Calu3 (cell line): ENCODE measurements at regions not wholly inside any gene's neighbourhood (a gene's known extent, or its start where the extent isn't known, plus 50 kb on each side); places are given as distances from the start of the nearest gene placed in this dataset.

ENCODE experiments used
- BruUV-seq: library from RNA; stranded (reverse); fragments of 400-500 nt; replicated peaks from 2 replicates; lab custom pipeline; 2021; lab: Mats Ljungman, UMichigan
- CTCF ChIA-PET: fragments of 300-600 bp; sonication (Branson Sonifier 250); formaldehyde crosslinking; loops from one replicate; lab custom pipeline; 2022; ENCODE audit warnings: antibody characterized with exemption; lab: Charles Lee
- DNase-seq: peaks from one replicate; pipeline ENCODE4 v3.0.0; 2022
- H3K27ac Mint-ChIP-seq: one replicate; pipeline ENCODE4 v1.8.0; 2022; ENCODE audit warnings: mixed read lengths; ENCODE audit not compliant: unreplicated experiment
- H3K27me3 Mint-ChIP-seq: one replicate; pipeline ENCODE4 v1.8.0; 2022; ENCODE audit warnings: mixed read lengths; ENCODE audit not compliant: unreplicated experiment
- H3K36me3 Mint-ChIP-seq: one replicate; pipeline ENCODE4 v1.8.0; 2022; ENCODE audit warnings: mild to moderate bottlenecking, moderate library complexity, mixed read lengths; ENCODE audit not compliant: insufficient read depth, unreplicated experiment
- H3K4me1 Mint-ChIP-seq: one replicate; pipeline ENCODE4 v1.8.0; 2022; ENCODE audit warnings: mild to moderate bottlenecking, low read depth, mixed read lengths; ENCODE audit not compliant: unreplicated experiment
- H3K4me3 Mint-ChIP-seq: one replicate; pipeline ENCODE4 v1.8.0; 2022; ENCODE audit warnings: mild to moderate bottlenecking, low read depth, moderate library complexity, mixed read lengths; ENCODE audit not compliant: unreplicated experiment
- H3K9me3 Mint-ChIP-seq: one replicate; pipeline ENCODE4 v1.8.0; 2022; ENCODE audit warnings: low read depth, mixed read lengths; ENCODE audit not compliant: unreplicated experiment
- intact Hi-C: fragments of 100-400 bp; cut with micrococcal nuclease; formaldehyde crosslinking; loops from one replicate; pipeline ENCODE4 v1.10.0; 2022; ENCODE audit not compliant: unreplicated experiment
- TF ChIP-seq, protein P1 (sequence below): fragments of 200-600 bp; IDR thresholded peaks from one replicate; pipeline ENCODE4 v1.8.0; 2022; ENCODE audit warnings: antibody characterized with exemption; ENCODE audit not compliant: unreplicated experiment

DNA sequence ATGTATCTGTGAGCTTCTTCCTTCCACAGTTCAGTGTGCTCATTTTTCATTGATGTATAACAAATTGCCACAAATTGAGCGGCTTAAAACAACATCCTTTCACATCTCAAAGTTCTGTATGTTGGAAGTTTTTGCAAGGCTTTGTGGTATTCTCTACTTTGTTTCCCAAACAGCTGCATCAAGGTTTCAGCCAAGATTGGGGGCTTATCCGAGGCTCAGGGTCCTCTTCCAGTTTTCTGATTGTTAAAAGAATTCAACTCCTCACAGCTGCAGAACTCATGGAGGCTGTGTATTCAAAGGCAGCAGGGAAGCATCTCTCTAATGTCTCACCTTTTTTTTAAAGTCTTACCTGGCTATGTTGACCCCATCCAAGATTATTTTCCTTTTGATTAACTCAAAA, 1369.8 kb downstream of the PCDH9 start:
- DNase-seq = no peak
- no TSS peak for BruUV-seq
- no peak overlapping the region for H3K27ac Mint-ChIP-seq
- H3K4me3 Mint-ChIP-seq = no peak overlapping the region
- H3K36me3 Mint-ChIP-seq = no peaks in the 10 kb centered on the region
- TF ChIP-seq, protein P1, sequence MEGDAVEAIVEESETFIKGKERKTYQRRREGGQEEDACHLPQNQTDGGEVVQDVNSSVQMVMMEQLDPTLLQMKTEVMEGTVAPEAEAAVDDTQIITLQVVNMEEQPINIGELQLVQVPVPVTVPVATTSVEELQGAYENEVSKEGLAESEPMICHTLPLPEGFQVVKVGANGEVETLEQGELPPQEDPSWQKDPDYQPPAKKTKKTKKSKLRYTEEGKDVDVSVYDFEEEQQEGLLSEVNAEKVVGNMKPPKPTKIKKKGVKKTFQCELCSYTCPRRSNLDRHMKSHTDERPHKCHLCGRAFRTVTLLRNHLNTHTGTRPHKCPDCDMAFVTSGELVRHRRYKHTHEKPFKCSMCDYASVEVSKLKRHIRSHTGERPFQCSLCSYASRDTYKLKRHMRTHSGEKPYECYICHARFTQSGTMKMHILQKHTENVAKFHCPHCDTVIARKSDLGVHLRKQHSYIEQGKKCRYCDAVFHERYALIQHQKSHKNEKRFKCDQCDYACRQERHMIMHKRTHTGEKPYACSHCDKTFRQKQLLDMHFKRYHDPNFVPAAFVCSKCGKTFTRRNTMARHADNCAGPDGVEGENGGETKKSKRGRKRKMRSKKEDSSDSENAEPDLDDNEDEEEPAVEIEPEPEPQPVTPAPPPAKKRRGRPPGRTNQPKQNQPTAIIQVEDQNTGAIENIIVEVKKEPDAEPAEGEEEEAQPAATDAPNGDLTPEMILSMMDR = no peak
- CTCF ChIA-PET = no interaction called here
- no peaks in the 10 kb centered on the region for H3K27me3 Mint-ChIP-seq
- intact Hi-C loops = no loop called here
- no peaks in the 10 kb centered on the region for H3K4me1 Mint-ChIP-seq
- H3K9me3 Mint-ChIP-seq = no peaks in the 10 kb centered on the region

DNA sequence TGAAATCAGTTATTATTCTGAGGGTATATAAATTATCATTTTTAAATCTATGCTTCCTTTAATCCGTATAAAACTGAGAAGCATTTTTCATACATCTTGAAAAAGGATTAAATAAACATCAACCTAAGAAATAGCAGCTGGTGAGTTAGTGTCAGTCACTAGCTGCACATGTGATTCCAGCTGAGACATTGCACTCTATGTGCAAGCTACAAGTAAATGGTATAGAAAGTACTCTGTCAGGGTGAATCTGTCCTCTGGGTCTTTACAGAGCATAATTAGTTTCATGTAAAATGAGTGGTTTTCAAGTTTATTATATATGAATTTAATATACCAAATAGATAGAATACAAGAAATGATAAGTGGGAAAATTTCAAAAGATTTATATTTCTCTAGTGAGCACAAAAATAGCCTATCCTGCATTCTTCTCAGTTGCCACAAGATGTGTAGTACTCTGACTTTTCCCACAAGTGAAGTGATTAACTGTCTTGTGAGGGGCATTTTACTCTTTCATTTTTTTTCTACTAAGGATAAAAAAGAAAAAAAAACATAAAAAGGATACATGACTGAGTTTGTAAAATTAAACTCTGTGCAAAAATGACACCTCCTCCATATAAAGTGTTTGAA, 1372.1 kb downstream of the PCDH9 start:
- DNase-seq = no peak
- Mint-ChIP-seq H3K27me3 (no peaks in the 10 kb centered on the region), H3K4me1 (no peaks in the 10 kb centered on the region), H3K4me3 (no peak overlapping the region), H3K9me3 (no peaks in the 10 kb centered on the region), H3K27ac (no peak overlapping the region), H3K36me3 (no peaks in the 10 kb centered on the region)
- intact Hi-C loops = no loop called here
- no TSS peak for BruUV-seq
- CTCF ChIA-PET = no interaction called here
- TF ChIP-seq, protein P1 = no peak

DNA sequence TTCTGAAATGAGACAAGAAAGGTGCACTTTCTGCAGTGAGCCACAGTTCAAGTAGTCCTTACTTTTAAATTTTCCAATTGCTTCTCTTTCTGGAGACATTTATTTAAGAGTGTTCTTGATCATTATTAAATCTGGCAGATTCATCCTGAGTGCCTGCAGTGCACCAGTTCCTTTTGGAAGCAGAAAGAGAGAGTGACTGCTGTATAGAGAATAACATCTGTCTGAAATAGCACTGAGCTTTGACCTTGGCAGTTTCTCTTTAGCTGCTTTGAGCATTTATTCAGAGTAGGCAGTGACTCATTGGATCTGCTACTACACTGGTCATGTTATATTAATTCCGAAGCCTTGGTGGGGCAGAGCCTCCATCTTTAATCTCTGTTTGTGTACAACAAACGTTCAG, 1373.7 kb downstream of the PCDH9 start:
- no peak for DNase-seq
- intact Hi-C loops = no loop called here
- Mint-ChIP-seq H3K4me3 (no peak overlapping the region), H3K4me1 (no peaks in the 10 kb centered on the region), H3K36me3 (no peaks in the 10 kb centered on the region), H3K9me3 (no peaks in the 10 kb centered on the region), H3K27me3 (no peaks in the 10 kb centered on the region), H3K27ac (no peak overlapping the region)
- BruUV-seq = no TSS peak
- CTCF ChIA-PET = no interaction called here
- TF ChIP-seq, protein P1 = no peak

DNA sequence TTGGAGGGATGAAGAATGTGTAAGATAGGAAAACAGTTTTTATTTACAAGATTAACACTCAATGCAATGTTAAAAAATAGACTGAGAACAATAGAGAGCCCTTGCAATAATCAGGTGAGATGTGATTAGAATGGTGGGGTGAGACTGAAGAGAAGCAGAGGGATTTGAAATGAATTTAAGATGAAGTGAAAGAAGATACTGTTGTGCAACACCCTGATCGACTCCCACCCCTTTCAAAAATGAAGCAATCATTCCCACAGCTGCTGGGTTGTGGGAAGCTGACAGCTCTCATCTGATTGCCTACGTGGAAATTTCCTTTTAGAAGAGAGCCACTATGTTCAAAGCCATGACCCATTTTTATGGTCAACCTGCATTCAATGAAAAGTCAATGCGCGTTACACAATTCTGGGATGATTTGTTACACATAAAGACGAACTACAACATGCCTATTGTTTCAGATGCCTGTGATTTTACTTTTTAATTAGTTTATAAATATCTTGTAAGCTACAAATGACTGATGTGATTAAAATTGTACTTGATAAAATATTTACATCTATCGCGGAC, 1374.8 kb downstream of the PCDH9 start:
- DNase-seq = no peak
- Mint-ChIP-seq H3K36me3 (no peaks in the 10 kb centered on the region), H3K9me3 (no peaks in the 10 kb centered on the region), H3K4me3 (no peak overlapping the region), H3K27me3 (no peaks in the 10 kb centered on the region), H3K27ac (no peak overlapping the region), H3K4me1 (no peaks in the 10 kb centered on the region)
- no TSS peak for BruUV-seq
- TF ChIP-seq, protein P1 = no peak
- CTCF ChIA-PET = no interaction called here
- intact Hi-C loops = no loop called here
